Effector memory CD8-positive, alpha-beta T cell (primary cell): ENCODE measurements at regions not wholly inside any gene's neighbourhood (a gene's known extent, or its start where the extent isn't known, plus 50 kb on each side); places are given as distances from the start of the nearest gene placed in this dataset.
A peak's percentile ranks its signal among the peaks of the same experiment; 100 is the strongest.
"Not testable (repeated sequence)": the region's sequence is repeated elsewhere in the genome, so short reads cannot be mapped to it uniquely, and the experiment has no call there.

Source experiments
- ATAC-seq: fragments of 150-1000 bp; cut with Tn5 transposase; replicated peaks from 2 replicates; pipeline ENCODE4 v1.10.0; 2021; ENCODE audit warnings: mild to moderate bottlenecking, moderate library complexity
- DNase-seq, 3 experiments: peaks; one replicate each; pipeline ENCODE4 v3.0.0; 2021
- H3K27ac Mint-ChIP-seq, 2 donors: one replicate each; pipeline ENCODE4 v1.8.0; 2022; ENCODE audit warnings: mild to moderate bottlenecking in 2 of 2, mixed read lengths in 2 of 2, moderate library complexity in 2 of 2
- H3K27me3 Mint-ChIP-seq, 2 donors: one replicate each; pipeline ENCODE4 v1.8.0; 2022; ENCODE audit warnings: mixed read lengths in 2 of 2
- H3K36me3 Mint-ChIP-seq: one replicate; pipeline ENCODE4 v1.8.0; 2022; ENCODE audit warnings: mild to moderate bottlenecking, moderate library complexity, mixed read lengths; ENCODE audit not compliant: insufficient read depth
- H3K4me1 Mint-ChIP-seq, 2 donors: one replicate each; pipeline ENCODE4 v1.8.0; 2022; ENCODE audit warnings: low read depth in 2 of 2, mixed read lengths in 2 of 2
- H3K4me3 Mint-ChIP-seq, 2 donors: one replicate each; pipeline ENCODE4 v1.8.0; 2022; ENCODE audit warnings: mild to moderate bottlenecking in 2 of 2, mixed read lengths in 2 of 2, moderate library complexity in 2 of 2
- H3K9me3 Mint-ChIP-seq, 2 donors: one replicate each; pipeline ENCODE4 v1.8.0; 2022; ENCODE audit warnings: mixed read lengths in 2 of 2

- ATAC-seq (peak; percentile 62), DNase-seq (no peak)
- Mint-ChIP-seq H3K4me1 (peaks cover 11 to 18% of the 10 kb centered on the region in 2 donors), H3K27ac (peak overlapping the region; percentile 59 to 92), H3K27me3 (no peaks in the 10 kb centered on the region), H3K36me3 (no peaks in the 10 kb centered on the region), H3K4me3 (peak overlapping the region; percentile 55 to 61), H3K9me3 (no peaks in the 10 kb centered on the region)
These were observed 84.5 kb upstream of the SAMSN1 start for GRCh38 chr21:14630556-14631069.

- Mint-ChIP-seq H3K4me3 (no peak overlapping the region), H3K4me1 (peaks cover 11 to 18% of the 10 kb centered on the region in 2 donors), H3K9me3 (no peaks in the 10 kb centered on the region), H3K27me3 (no peaks in the 10 kb centered on the region), H3K36me3 (no peaks in the 10 kb centered on the region), H3K27ac (peak overlapping the region in 1 of 2 donors; percentile 92)
- ATAC-seq: no peak
- DNase-seq: no peak
These were observed 83.3 kb upstream of the SAMSN1 start for GRCh38 chr21:14629461-14629860.

- not testable (repeated sequence) for H3K36me3 Mint-ChIP-seq, H3K27me3 Mint-ChIP-seq, H3K4me3 Mint-ChIP-seq, ATAC-seq, H3K9me3 Mint-ChIP-seq, DNase-seq, H3K27ac Mint-ChIP-seq
- peaks cover 5 to 12% of the 10 kb centered on the region in 2 donors for H3K4me1 Mint-ChIP-seq
These were observed 77.0 kb upstream of the SAMSN1 start for GRCh38 chr21:14623079-14623478.

GRCh38 chr21:14620152-14620551, 74.0 kb upstream of the SAMSN1 start:
- Mint-ChIP-seq H3K27me3 (no peaks in the 10 kb centered on the region), H3K4me3 (no peak overlapping the region), H3K27ac (peak overlapping the region; percentile 73 to 91), H3K9me3 (peaks cover 2 to 6% of the 10 kb centered on the region in 2 donors), H3K4me1 (peaks cover 5 to 19% of the 10 kb centered on the region in 2 donors), H3K36me3 (peaks cover 3% of the 10 kb centered on the region)
- ATAC-seq: peak; percentile 29
- DNase-seq: no peak

GRCh38 chr21:14617871-14618270, 71.8 kb upstream of the SAMSN1 start:
- H3K4me3 Mint-ChIP-seq: no peak overlapping the region
- ATAC-seq: no peak
- H3K9me3 Mint-ChIP-seq: peaks cover 2 to 6% of the 10 kb centered on the region in 2 donors
- H3K36me3 Mint-ChIP-seq: peaks cover 3% of the 10 kb centered on the region
- peak overlapping the region in 1 of 2 donors; percentile 49 for H3K27ac Mint-ChIP-seq
- H3K27me3 Mint-ChIP-seq: no peaks in the 10 kb centered on the region
- DNase-seq: no peak
- H3K4me1 Mint-ChIP-seq: peaks cover 5 to 19% of the 10 kb centered on the region in 2 donors

GRCh38 chr21:14617040-14617393, 70.9 kb upstream of the SAMSN1 start:
- peaks cover 3% of the 10 kb centered on the region for H3K36me3 Mint-ChIP-seq
- no peak for ATAC-seq
- H3K4me3 Mint-ChIP-seq: no peak overlapping the region
- H3K27ac Mint-ChIP-seq: no peak overlapping the region
- no peak for DNase-seq
- no peaks in the 10 kb centered on the region for H3K27me3 Mint-ChIP-seq
- peaks cover 2 to 6% of the 10 kb centered on the region in 2 donors for H3K9me3 Mint-ChIP-seq
- peaks cover 5 to 19% of the 10 kb centered on the region in 2 donors for H3K4me1 Mint-ChIP-seq

GRCh38 chr21:14616380-14617039, 70.4 kb upstream of the SAMSN1 start:
- Mint-ChIP-seq H3K9me3 (peaks cover 2 to 6% of the 10 kb centered on the region in 2 donors), H3K4me3 (no peak overlapping the region), H3K36me3 (peaks cover 3% of the 10 kb centered on the region), H3K27ac (peak overlapping the region in 1 of 2 donors; percentile 58), H3K4me1 (peaks cover 5 to 21% of the 10 kb centered on the region in 2 donors), H3K27me3 (no peaks in the 10 kb centered on the region)
- ATAC-seq: no peak
- no peak for DNase-seq

GRCh38 chr21:14615359-14615974, 69.4 kb upstream of the SAMSN1 start:
- Mint-ChIP-seq H3K4me1 (peaks cover 5 to 22% of the 10 kb centered on the region in 2 donors), H3K4me3 (no peak overlapping the region)

GRCh38 chr21:14614287-14614686, 68.2 kb upstream of the SAMSN1 start:
- no peaks in the 10 kb centered on the region for H3K36me3 Mint-ChIP-seq
- no peaks in the 10 kb centered on the region for H3K27me3 Mint-ChIP-seq
- H3K9me3 Mint-ChIP-seq: peaks cover 0 to 5% of the 10 kb centered on the region in 2 donors
- no peak overlapping the region for H3K27ac Mint-ChIP-seq
- ATAC-seq (no peak), DNase-seq (no peak)
- H3K4me3 Mint-ChIP-seq: no peak overlapping the region
- H3K4me1 Mint-ChIP-seq: peaks cover 2 to 15% of the 10 kb centered on the region in 2 donors

More at GRCh38 chr21:14615359-14615974, 69.4 kb upstream of the SAMSN1 start:
- Mint-ChIP-seq H3K36me3 (peaks cover 3% of the 10 kb centered on the region), H3K9me3 (peaks cover 2 to 9% of the 10 kb centered on the region in 2 donors), H3K27ac (no peak overlapping the region), H3K27me3 (no peaks in the 10 kb centered on the region)
- ATAC-seq (no peak), DNase-seq (no peak)

GRCh38 chr21:14613486-14614224, 67.5 kb upstream of the SAMSN1 start:
- DNase-seq (no peak), ATAC-seq (no peak)
- H3K4me3 Mint-ChIP-seq: no peak overlapping the region
- H3K36me3 Mint-ChIP-seq: no peaks in the 10 kb centered on the region
- H3K27ac Mint-ChIP-seq: no peak overlapping the region
- H3K9me3 Mint-ChIP-seq: peaks cover 0 to 5% of the 10 kb centered on the region in 2 donors
- no peaks in the 10 kb centered on the region for H3K27me3 Mint-ChIP-seq
- H3K4me1 Mint-ChIP-seq: peaks cover 2 to 15% of the 10 kb centered on the region in 2 donors

- H3K27ac Mint-ChIP-seq: peak overlapping the region in 1 of 2 donors; percentile 36
- not testable (repeated sequence) for H3K9me3 Mint-ChIP-seq, H3K4me3 Mint-ChIP-seq, H3K36me3 Mint-ChIP-seq, DNase-seq, ATAC-seq, H3K27me3 Mint-ChIP-seq
- H3K4me1 Mint-ChIP-seq: peaks cover 2 to 12% of the 10 kb centered on the region in 2 donors
These were observed 64.0 kb upstream of the SAMSN1 start for GRCh38 chr21:14610119-14610518.

GRCh38 chr21:14609274-14609673, 63.2 kb upstream of the SAMSN1 start:
- Mint-ChIP-seq H3K9me3 (peaks cover 0 to 5% of the 10 kb centered on the region in 2 donors), H3K4me1 (peaks cover 2 to 12% of the 10 kb centered on the region in 2 donors), H3K27ac (no peak overlapping the region), H3K4me3 (no peak overlapping the region), H3K27me3 (no peaks in the 10 kb centered on the region), H3K36me3 (no peaks in the 10 kb centered on the region)
- no peak for ATAC-seq
- DNase-seq: no peak

GRCh38 chr21:14607262-14607661, 61.1 kb upstream of the SAMSN1 start:
- no peak for ATAC-seq
- no peak overlapping the region for H3K4me3 Mint-ChIP-seq
- H3K27ac Mint-ChIP-seq: no peak overlapping the region
- DNase-seq: no peak
- no peaks in the 10 kb centered on the region for H3K36me3 Mint-ChIP-seq
- H3K4me1 Mint-ChIP-seq: peaks cover 10 to 25% of the 10 kb centered on the region in 2 donors
- H3K9me3 Mint-ChIP-seq: peaks cover 0 to 5% of the 10 kb centered on the region in 2 donors
- H3K27me3 Mint-ChIP-seq: no peaks in the 10 kb centered on the region
